Prostate gland (tissue), 2 donors: ENCODE measurements at regions not wholly inside any gene's neighbourhood (a gene's known extent, or its start where the extent isn't known, plus 50 kb on each side); places are given as distances from the start of the nearest gene placed in this dataset.

Experiments
- DNase-seq: peaks from one replicate; pipeline ENCODE4 v3.0.0-alpha.2; 2019; ENCODE audit warnings: low spot score
- H3K27ac ChIP-seq, 2 donors: fragments of 200-600 bp; sonication (generic); 2 replicates each; pipeline ENCODE4 v1.5.1; 2017 to 2019
- H3K27me3 ChIP-seq: fragments of 200-600 bp; sonication (generic); replicated peaks from 2 replicates; pipeline ENCODE4 v1.5.1; 2019; ENCODE audit not compliant: insufficient read depth
- H3K36me3 ChIP-seq, 2 donors: fragments of 200-600 bp; sonication (generic); 1 replicate in 1 of 2; 2 replicates in 1 of 2; pipeline versions ENCODE4 v1.5.1 to v1.8.1; 2017 to 2019
- H3K4me1 ChIP-seq: fragments of 200-600 bp; sonication (generic); replicated peaks from 2 replicates; pipeline ENCODE4 v1.5.1; 2019
- H3K4me3 ChIP-seq, 2 donors: fragments of 200-600 bp; sonication (generic); 2 replicates each; pipeline ENCODE4 v1.5.1; 2017 to 2019
- H3K9me3 ChIP-seq: fragments of 200-600 bp; sonication (generic); 2 replicates; pipeline ENCODE4 v1.5.1; 2017
- CTCF ChIP-seq, 4 experiments: fragments of 200-600 bp in 2 of 4; fragments of 450-650 bp in 2 of 4; sonication (generic) in 2 of 4; IDR thresholded peaks; 1 replicate in 3 of 4; 2 replicates in 1 of 4; pipeline ENCODE4 v1.5.1; 2016 to 2019; ENCODE audit warnings: antibody characterized with exemption in 4 of 4, mild to moderate bottlenecking in 2 of 4, moderate library complexity in 2 of 4
- POLR2A ChIP-seq: fragments of 450-650 bp; IDR thresholded peaks from one replicate; pipeline ENCODE4 v1.6.1; 2016; ENCODE audit warnings: antibody characterized with exemption, mild to moderate bottlenecking
- POLR2AphosphoS5 ChIP-seq: sonication (generic); formaldehyde crosslinking; IDR thresholded peaks from one replicate; pipeline ENCODE4 v1.6.1; 2017; ENCODE audit warnings: antibody characterized with exemption
- WGBS: methylation state at CpG from one replicate; pipeline ENCODE4 v1.1.5; 2018; 5-methylcytosine and 5-hydroxymethylcytosine counted together
- intact Hi-C: fragments of 100-400 bp; cut with DNase I; formaldehyde crosslinking; loops from one replicate; pipeline ENCODE4 v1.14.2; 2022

- H3K36me3 ChIP-seq, result no peaks in the 10 kb centered on the region
- H3K27me3 ChIP-seq, result no peaks in the 10 kb centered on the region
- H3K4me3 ChIP-seq, result no peak overlapping the region
- peak overlapping the region; percentile 66 to 73 for H3K27ac ChIP-seq
- no peaks in the 10 kb centered on the region for H3K9me3 ChIP-seq
- intact Hi-C loops, result loop anchor here (1.0 kb wide), 1 partner anchor 37 kb away; no protein-coding TSS in a partner anchor
- TF ChIP-seq POLR2A, result no peak
- peak; percentile 38 for TF ChIP-seq POLR2AphosphoS5
- no peak for TF ChIP-seq CTCF (IDR thresholded peaks at IDR 0.05)
- peaks cover 5% of the 10 kb centered on the region for H3K4me1 ChIP-seq
- DNase-seq, result peak; percentile 19
- WGBS, result 11% methylated on average over 14 of the region's 14 CpGs
These were observed 91.5 kb downstream of the RIN2 start for GRCh38 chr20:19849341-19850197.

- no peak overlapping the region for H3K4me3 ChIP-seq
- H3K9me3 ChIP-seq, result no peaks in the 10 kb centered on the region
- intact Hi-C loops, result loop anchor here (1.0 kb wide), 1 partner anchor 36 kb away; no protein-coding TSS in a partner anchor
- no peaks in the 10 kb centered on the region for H3K36me3 ChIP-seq
- no peak for TF ChIP-seq POLR2A
- no peak for TF ChIP-seq CTCF (IDR thresholded peaks at IDR 0.05)
- TF ChIP-seq POLR2AphosphoS5, result no peak
- no peaks in the 10 kb centered on the region for H3K27me3 ChIP-seq
- H3K27ac ChIP-seq, result peak overlapping the region; percentile 66 to 73
- H3K4me1 ChIP-seq, result peaks cover 5% of the 10 kb centered on the region
- no peak for DNase-seq
- WGBS, result 27% methylated on average over 4 of the region's 4 CpGs
These were observed 92.1 kb downstream of the RIN2 start for GRCh38 chr20:19850198-19850533.

- Histone ChIP-seq H3K4me1 (peaks cover 5% of the 10 kb centered on the region), H3K4me3 (no peak overlapping the region), H3K27me3 (no peaks in the 10 kb centered on the region), H3K36me3 (no peaks in the 10 kb centered on the region), H3K27ac (no peak overlapping the region), H3K9me3 (no peaks in the 10 kb centered on the region)
- TF ChIP-seq POLR2AphosphoS5 (no peak), POLR2A (no peak), CTCF (IDR thresholded peaks at IDR 0.05) (no peak)
- WGBS, result 75% methylated on average over 7 of the region's 7 CpGs
- no peak for DNase-seq
- intact Hi-C loops, result no loop called here
These were observed 93.8 kb downstream of the RIN2 start for GRCh38 chr20:19851861-19852260.

GRCh38 chr20:19855416-19855815, 97.4 kb downstream of the RIN2 start:
- intact Hi-C loops, result no loop called here
- WGBS, result 100% methylated on average over 3 of the region's 3 CpGs
- Histone ChIP-seq H3K4me1 (no peaks in the 10 kb centered on the region), H3K27ac (no peak overlapping the region), H3K9me3 (no peaks in the 10 kb centered on the region), H3K27me3 (no peaks in the 10 kb centered on the region), H3K4me3 (no peak overlapping the region), H3K36me3 (no peaks in the 10 kb centered on the region)
- TF ChIP-seq POLR2AphosphoS5, result no peak
- TF ChIP-seq CTCF (IDR thresholded peaks at IDR 0.05), result no peak
- no peak for TF ChIP-seq POLR2A
- DNase-seq, result no peak
